ENCODE measurements at regions not wholly inside any gene's neighbourhood (a gene's known extent, or its start where the extent isn't known, plus 50 kb on each side); places are given as distances from the start of the nearest gene placed in this dataset.

GRCh38 chr1:172948457-172948856 lies 102.3 kb downstream of the TNFSF18 start:
- H4K20me1 ChIP-seq (ENCODE audit: low read depth, low read length): no peaks in the 10 kb centered on the region
- H3K9ac ChIP-seq (ENCODE audit: low read length): no peak overlapping the region
- H3K27ac ChIP-seq (ENCODE audit: low read depth, low read length): no peak overlapping the region
- no peaks in the 10 kb centered on the region for H3K27me3 ChIP-seq (ENCODE audit: low read length)
- H3K79me2 ChIP-seq (ENCODE audit: insufficient read depth, low read length): no peaks in the 10 kb centered on the region
- H3K4me2 ChIP-seq (ENCODE audit: low read depth, low read length, poor library complexity, severe bottlenecking): no peak overlapping the region
- no peak for TF ChIP-seq CTCF (IDR thresholded peaks at IDR 0.05; ENCODE audit: insufficient read depth, low read length, poor library complexity, severe bottlenecking)
- no peak for TF ChIP-seq EZH2phosphoT487 (conservative IDR thresholded peaks at IDR 0.05; ENCODE audit: low read length)
- no peaks in the 10 kb centered on the region for H3F3A ChIP-seq (ENCODE audit: insufficient read depth)
- H3K36me3 ChIP-seq (ENCODE audit: low read length): no peaks in the 10 kb centered on the region
- no peak overlapping the region for H3K4me3 ChIP-seq (ENCODE audit: insufficient read depth, low read length, poor library complexity, severe bottlenecking)
- no peak overlapping the region for H2AFZ ChIP-seq (ENCODE audit: low read depth, low read length, severe bottlenecking)
- H3K9me2 ChIP-seq (replicated peaks; ENCODE audit: insufficient read depth, low read length): no peaks in the 10 kb centered on the region
- H3K9me3 ChIP-seq (ENCODE audit: insufficient read depth, low read length): no peaks in the 10 kb centered on the region

GRCh38 chr1:172949096-172949495 lies 101.6 kb downstream of the TNFSF18 start:
- H3K27me3 ChIP-seq (ENCODE audit: low read length): no peaks in the 10 kb centered on the region
- H3K9ac ChIP-seq (ENCODE audit: low read length): no peak overlapping the region
- no peaks in the 10 kb centered on the region for H3K79me2 ChIP-seq (ENCODE audit: insufficient read depth, low read length)
- H3F3A ChIP-seq (ENCODE audit: insufficient read depth): no peaks in the 10 kb centered on the region
- H3K4me2 ChIP-seq (ENCODE audit: low read depth, low read length, poor library complexity, severe bottlenecking): no peak overlapping the region
- H3K36me3 ChIP-seq (ENCODE audit: low read length): no peaks in the 10 kb centered on the region
- H2AFZ ChIP-seq (ENCODE audit: low read depth, low read length, severe bottlenecking): no peak overlapping the region
- no peak overlapping the region for H3K4me3 ChIP-seq (ENCODE audit: insufficient read depth, low read length, poor library complexity, severe bottlenecking)
- no peaks in the 10 kb centered on the region for H3K9me2 ChIP-seq (replicated peaks; ENCODE audit: insufficient read depth, low read length)
- TF ChIP-seq CTCF (IDR thresholded peaks at IDR 0.05; ENCODE audit: insufficient read depth, low read length, poor library complexity, severe bottlenecking) (no peak), EZH2phosphoT487 (conservative IDR thresholded peaks at IDR 0.05; ENCODE audit: low read length) (no peak)
- H3K9me3 ChIP-seq (ENCODE audit: insufficient read depth, low read length): no peaks in the 10 kb centered on the region
- H4K20me1 ChIP-seq (ENCODE audit: low read depth, low read length): no peaks in the 10 kb centered on the region
- no peak overlapping the region for H3K27ac ChIP-seq (ENCODE audit: low read depth, low read length)

- H3K4me2 ChIP-seq (ENCODE audit: low read depth, low read length, poor library complexity, severe bottlenecking): no peak overlapping the region
- H3K27ac ChIP-seq (ENCODE audit: low read depth, low read length): no peak overlapping the region
- H3K79me2 ChIP-seq (ENCODE audit: insufficient read depth, low read length): no peaks in the 10 kb centered on the region
- TF ChIP-seq EZH2phosphoT487 (conservative IDR thresholded peaks at IDR 0.05; ENCODE audit: low read length) (no peak), CTCF (IDR thresholded peaks at IDR 0.05; ENCODE audit: insufficient read depth, low read length, poor library complexity, severe bottlenecking) (no peak)
- H3K4me3 ChIP-seq (ENCODE audit: insufficient read depth, low read length, poor library complexity, severe bottlenecking): no peak overlapping the region
- H4K20me1 ChIP-seq (ENCODE audit: low read depth, low read length): no peaks in the 10 kb centered on the region
- no peaks in the 10 kb centered on the region for H3K27me3 ChIP-seq (ENCODE audit: low read length)
- H3K9me2 ChIP-seq (replicated peaks; ENCODE audit: insufficient read depth, low read length): no peaks in the 10 kb centered on the region
- no peaks in the 10 kb centered on the region for H3K36me3 ChIP-seq (ENCODE audit: low read length)
- H3K9me3 ChIP-seq (ENCODE audit: insufficient read depth, low read length): no peaks in the 10 kb centered on the region
- H3F3A ChIP-seq (ENCODE audit: insufficient read depth): no peaks in the 10 kb centered on the region
- H3K9ac ChIP-seq (ENCODE audit: low read length): no peak overlapping the region
- H2AFZ ChIP-seq (ENCODE audit: low read depth, low read length, severe bottlenecking): no peak overlapping the region
These were observed 100.2 kb downstream of the TNFSF18 start for GRCh38 chr1:172950528-172950927.

All from SU-DHL-6 (cell line).